ENCODE measurements at regions not wholly inside any gene's neighbourhood (a gene's known extent, or its start where the extent isn't known, plus 50 kb on each side); places are given as distances from the start of the nearest gene placed in this dataset.

DNA sequence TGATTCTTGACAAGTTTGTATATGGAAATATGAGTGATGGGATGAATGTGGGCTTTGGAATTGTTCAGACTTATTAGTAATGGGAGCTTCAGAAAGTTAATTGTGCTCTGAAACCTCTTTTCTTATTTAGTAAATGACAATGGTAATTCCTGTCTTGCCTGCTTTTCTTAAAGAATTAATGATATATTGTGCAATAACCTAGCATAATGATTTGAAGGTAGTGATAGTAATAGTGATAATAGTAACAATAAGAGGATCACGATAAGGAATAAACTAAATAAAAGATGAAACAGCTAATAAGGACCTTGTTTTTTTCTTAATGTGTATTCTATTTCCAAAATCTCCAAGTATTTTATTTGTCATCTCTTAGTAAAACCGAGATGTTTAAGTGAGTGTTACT lies 245.0 kb upstream of the CPHXL start:
- H3K9me2 ChIP-seq (ENCODE audit: insufficient read depth): no peaks in the 10 kb centered on the region
- CTCF ChIA-PET: interaction anchor here (0.6 kb wide), 1 partner anchor 1322 kb away, joined by 5 read pairs; no protein-coding TSS in a partner anchor
- no peak for DNase-seq
- TF ChIP-seq, protein P1, sequence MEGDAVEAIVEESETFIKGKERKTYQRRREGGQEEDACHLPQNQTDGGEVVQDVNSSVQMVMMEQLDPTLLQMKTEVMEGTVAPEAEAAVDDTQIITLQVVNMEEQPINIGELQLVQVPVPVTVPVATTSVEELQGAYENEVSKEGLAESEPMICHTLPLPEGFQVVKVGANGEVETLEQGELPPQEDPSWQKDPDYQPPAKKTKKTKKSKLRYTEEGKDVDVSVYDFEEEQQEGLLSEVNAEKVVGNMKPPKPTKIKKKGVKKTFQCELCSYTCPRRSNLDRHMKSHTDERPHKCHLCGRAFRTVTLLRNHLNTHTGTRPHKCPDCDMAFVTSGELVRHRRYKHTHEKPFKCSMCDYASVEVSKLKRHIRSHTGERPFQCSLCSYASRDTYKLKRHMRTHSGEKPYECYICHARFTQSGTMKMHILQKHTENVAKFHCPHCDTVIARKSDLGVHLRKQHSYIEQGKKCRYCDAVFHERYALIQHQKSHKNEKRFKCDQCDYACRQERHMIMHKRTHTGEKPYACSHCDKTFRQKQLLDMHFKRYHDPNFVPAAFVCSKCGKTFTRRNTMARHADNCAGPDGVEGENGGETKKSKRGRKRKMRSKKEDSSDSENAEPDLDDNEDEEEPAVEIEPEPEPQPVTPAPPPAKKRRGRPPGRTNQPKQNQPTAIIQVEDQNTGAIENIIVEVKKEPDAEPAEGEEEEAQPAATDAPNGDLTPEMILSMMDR (conservative IDR thresholded peaks at IDR 0.05): no peak
- TF ChIP-seq EZH2 (IDR thresholded peaks at IDR 0.05; ENCODE audit: low read depth): no peak
- no peaks in the 10 kb centered on the region for H3F3A ChIP-seq (ENCODE audit: insufficient read depth, low read depth)
- no TSS peak for BruUV-seq (replicated peaks)
- no peaks in the 10 kb centered on the region for H3K79me2 ChIP-seq (ENCODE audit: low read depth)
- no peaks in the 10 kb centered on the region for H3K9me3 ChIP-seq (ENCODE audit: insufficient read depth, low read depth)
- no peaks in the 10 kb centered on the region for H3K4me1 ChIP-seq (replicated peaks; ENCODE audit: insufficient read depth)
- H2AFZ ChIP-seq: no peak overlapping the region
- no peak overlapping the region for H3K27ac ChIP-seq
- no peaks in the 10 kb centered on the region for H3K27me3 ChIP-seq (ENCODE audit: insufficient read depth, low read depth)
- POLR2A ChIA-PET (ENCODE audit: unreplicated experiment): no interaction called here
- intact Hi-C loops (cut with micrococcal nuclease; ENCODE audit: unreplicated experiment): no loop called here
- H3K4me2 ChIP-seq: no peak overlapping the region
- H3K4me3 ChIP-seq: no peak overlapping the region
- no peaks in the 10 kb centered on the region for H4K20me1 ChIP-seq (ENCODE audit: insufficient read depth)
- H3K36me3 ChIP-seq (ENCODE audit: low read depth): no peaks in the 10 kb centered on the region

DNA sequence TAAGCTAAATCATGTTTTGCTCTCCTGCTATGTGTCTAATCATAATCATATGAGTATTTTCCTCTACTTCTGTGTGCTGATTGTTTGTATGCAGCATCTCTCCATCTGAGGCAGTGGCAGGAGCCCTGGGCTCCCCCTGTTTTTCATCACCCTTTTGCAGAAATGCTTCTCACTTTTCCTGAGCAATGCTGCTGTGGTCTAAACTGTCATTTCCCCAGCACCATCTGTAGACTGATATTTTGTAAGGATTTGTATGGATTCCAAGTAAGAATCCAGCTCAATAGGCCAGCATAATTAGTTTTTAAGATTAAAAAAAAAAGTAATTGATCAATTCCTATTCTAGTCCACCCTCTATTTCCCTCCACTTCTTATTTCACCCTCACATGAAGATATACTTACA lies 257.0 kb upstream of the CPHXL start:
- Histone ChIP-seq H3K4me3 (no peak overlapping the region), H3F3A (ENCODE audit: insufficient read depth, low read depth) (no peaks in the 10 kb centered on the region), H3K9me2 (ENCODE audit: insufficient read depth) (no peaks in the 10 kb centered on the region), H4K20me1 (ENCODE audit: insufficient read depth) (no peaks in the 10 kb centered on the region), H3K27me3 (ENCODE audit: insufficient read depth, low read depth) (no peaks in the 10 kb centered on the region; the same call in 1 of the 2 replicates), H3K4me2 (no peak overlapping the region), H3K4me1 (replicated peaks; ENCODE audit: insufficient read depth) (no peaks in the 10 kb centered on the region), H3K9me3 (ENCODE audit: insufficient read depth, low read depth) (no peaks in the 10 kb centered on the region; the same call in 1 of the 2 replicates), H2AFZ (no peak overlapping the region), H3K36me3 (ENCODE audit: low read depth) (no peaks in the 10 kb centered on the region), H3K79me2 (ENCODE audit: low read depth) (no peaks in the 10 kb centered on the region), H3K27ac (no peak overlapping the region)
- no TSS peak for BruUV-seq (replicated peaks)
- DNase-seq: no peak
- CTCF ChIA-PET: no interaction called here
- intact Hi-C loops (cut with micrococcal nuclease; ENCODE audit: unreplicated experiment): no loop called here
- TF ChIP-seq EZH2 (IDR thresholded peaks at IDR 0.05; ENCODE audit: low read depth): no peak
- TF ChIP-seq, protein P1 (conservative IDR thresholded peaks at IDR 0.05): no peak
- POLR2A ChIA-PET (ENCODE audit: unreplicated experiment): no interaction called here

DNA sequence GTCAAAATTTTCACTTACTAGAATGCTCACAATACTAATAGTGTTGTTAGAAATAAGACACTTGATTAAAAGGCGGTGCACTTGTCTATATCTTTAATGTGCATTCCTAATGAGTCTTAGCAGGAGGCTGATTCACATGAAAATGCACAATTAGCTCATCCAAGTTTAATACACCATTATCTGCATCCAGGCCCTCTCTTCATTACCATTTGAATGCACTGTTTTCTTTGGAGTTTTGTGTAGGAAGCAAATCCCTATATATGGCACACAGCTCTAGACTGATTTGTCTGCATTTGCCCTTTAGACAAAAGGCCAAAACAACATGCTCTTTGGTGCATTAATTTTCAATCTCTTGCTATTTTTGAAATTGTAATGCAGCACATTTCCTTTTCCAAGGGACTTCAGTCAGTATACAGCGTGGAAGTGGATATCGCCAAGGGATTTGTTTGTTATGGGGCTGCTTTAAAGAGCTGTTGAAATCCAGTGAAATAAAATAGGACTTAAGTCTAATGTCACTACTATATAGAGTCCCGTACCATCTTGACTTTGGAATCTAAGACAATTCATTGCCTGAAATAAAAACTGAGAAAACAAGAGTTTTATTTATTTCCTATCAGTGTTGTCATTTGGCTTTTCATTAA lies 257.6 kb upstream of the CPHXL start:
- intact Hi-C loops (cut with micrococcal nuclease; ENCODE audit: unreplicated experiment): no loop called here
- no peaks in the 10 kb centered on the region; the same call in 1 of the 2 replicates for H3K27me3 ChIP-seq (ENCODE audit: insufficient read depth, low read depth)
- no peak for DNase-seq
- POLR2A ChIA-PET (ENCODE audit: unreplicated experiment): no interaction called here
- H3K9me3 ChIP-seq (ENCODE audit: insufficient read depth, low read depth): no peaks in the 10 kb centered on the region; the same call in 1 of the 2 replicates
- BruUV-seq (replicated peaks): no TSS peak
- H3K4me1 ChIP-seq (replicated peaks; ENCODE audit: insufficient read depth): no peaks in the 10 kb centered on the region
- H3K9me2 ChIP-seq (ENCODE audit: insufficient read depth): no peaks in the 10 kb centered on the region
- no peaks in the 10 kb centered on the region for H4K20me1 ChIP-seq (ENCODE audit: insufficient read depth)
- no peak overlapping the region for H3K27ac ChIP-seq
- no peaks in the 10 kb centered on the region for H3F3A ChIP-seq (ENCODE audit: insufficient read depth, low read depth)
- H2AFZ ChIP-seq: no peak overlapping the region
- no peak overlapping the region for H3K4me3 ChIP-seq
- CTCF ChIA-PET: no interaction called here
- no peaks in the 10 kb centered on the region for H3K79me2 ChIP-seq (ENCODE audit: low read depth)
- TF ChIP-seq, protein P1 (conservative IDR thresholded peaks at IDR 0.05): no peak
- TF ChIP-seq EZH2 (IDR thresholded peaks at IDR 0.05; ENCODE audit: low read depth): no peak
- no peak overlapping the region for H3K4me2 ChIP-seq
- no peaks in the 10 kb centered on the region for H3K36me3 ChIP-seq (ENCODE audit: low read depth)
